22Rv1 (cell line): ENCODE measurements at regions not wholly inside any gene's neighbourhood (a gene's known extent, or its start where the extent isn't known, plus 50 kb on each side); places are given as distances from the start of the nearest gene placed in this dataset.

Experiments
- CTCF ChIP-seq: fragments of 450-650 bp; IDR thresholded peaks from 2 replicates; pipeline ENCODE4 v1.5.1; 2017; ENCODE audit warnings: mild to moderate bottlenecking
- ZFX ChIP-seq: fragments of 450-650 bp; IDR thresholded peaks from 2 replicates; pipeline ENCODE4 v1.6.1; 2017; ENCODE audit warnings: antibody characterized with exemption, borderline replicate concordance

GRCh38 chr4:95732061-95732460 is 107.8 kb upstream of the PDHA2 start:
- no peak for TF ChIP-seq CTCF
- no peak for TF ChIP-seq ZFX
